ENCODE measurements at regions not wholly inside any gene's neighbourhood (a gene's known extent, or its start where the extent isn't known, plus 50 kb on each side); places are given as distances from the start of the nearest gene placed in this dataset.

DNA sequence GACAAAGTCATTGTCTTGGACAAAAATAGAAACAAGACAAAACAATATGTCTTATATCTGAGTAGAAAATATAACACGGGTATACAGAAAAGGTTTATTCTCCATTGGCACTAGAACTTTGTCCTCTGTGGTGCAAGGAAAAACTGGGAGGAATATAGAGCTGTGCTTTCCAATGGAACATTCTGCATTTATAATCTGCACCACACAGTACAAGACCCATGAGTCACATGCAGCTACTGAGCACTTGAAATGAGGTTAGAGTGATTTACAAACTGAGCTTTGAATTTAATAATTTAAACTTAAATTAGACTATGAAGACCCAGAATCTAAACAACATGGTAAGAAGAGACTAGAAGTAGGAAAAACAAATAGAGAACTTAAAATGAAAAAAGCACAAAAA lies 86.1 kb downstream of the RAP2A start:
- Histone ChIP-seq H3K4me3 (no peak overlapping the region), H3K27ac (no peak overlapping the region)
- no peak for TF ChIP-seq CTCF (IDR thresholded peaks at IDR 0.05)
- DNase-seq (ENCODE audit: low spot score) = no peak

GRCh38 chr13:97520866-97521265 lies 86.9 kb downstream of the RAP2A start:
- Histone ChIP-seq H3K27ac (no peak overlapping the region), H3K4me3 (no peak overlapping the region)
- TF ChIP-seq CTCF (IDR thresholded peaks at IDR 0.05) = no peak
- DNase-seq (ENCODE audit: low spot score) = no peak

GRCh38 chr13:97521726-97522125 lies 87.8 kb downstream of the RAP2A start:
- no peak for TF ChIP-seq CTCF (IDR thresholded peaks at IDR 0.05)
- DNase-seq (ENCODE audit: low spot score) = no peak
- H3K4me3 ChIP-seq = no peak overlapping the region
- H3K27ac ChIP-seq = no peak overlapping the region

- no peak for DNase-seq (ENCODE audit: low spot score)
- no peak for TF ChIP-seq CTCF (IDR thresholded peaks at IDR 0.05)
- no peak overlapping the region for H3K4me3 ChIP-seq
- no peak overlapping the region for H3K27ac ChIP-seq
These were observed 88.3 kb downstream of the RAP2A start for GRCh38 chr13:97522243-97522642.

DNA sequence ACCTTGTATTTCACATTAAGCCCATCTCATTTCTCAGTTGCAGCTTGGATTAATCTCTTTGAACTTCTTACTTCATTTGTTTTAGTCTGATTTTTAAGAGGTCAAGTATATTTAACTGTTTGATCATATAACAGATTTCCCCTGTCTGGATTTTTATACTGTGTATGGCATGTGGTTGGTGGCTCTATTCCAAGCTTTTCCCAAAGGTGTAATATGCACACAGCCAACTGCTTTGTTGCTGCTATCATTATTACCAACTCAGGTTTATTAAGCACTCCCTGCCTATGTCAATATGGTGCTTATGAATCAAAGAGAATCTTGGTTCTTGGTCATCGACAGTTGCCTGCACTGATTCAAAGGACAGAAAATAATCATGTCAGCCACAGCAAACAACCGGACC lies 92.6 kb downstream of the RAP2A start:
- Histone ChIP-seq H3K27ac (no peak overlapping the region), H3K4me3 (no peak overlapping the region)
- DNase-seq (ENCODE audit: low spot score) = no peak
- no peak for TF ChIP-seq CTCF (IDR thresholded peaks at IDR 0.05)

- no peak for DNase-seq (ENCODE audit: low spot score)
- Histone ChIP-seq H3K4me3 (no peak overlapping the region), H3K27ac (no peak overlapping the region)
- TF ChIP-seq CTCF (IDR thresholded peaks at IDR 0.05) = no peak
These were observed 94.5 kb downstream of the RAP2A start for GRCh38 chr13:97528518-97528917.

DNA sequence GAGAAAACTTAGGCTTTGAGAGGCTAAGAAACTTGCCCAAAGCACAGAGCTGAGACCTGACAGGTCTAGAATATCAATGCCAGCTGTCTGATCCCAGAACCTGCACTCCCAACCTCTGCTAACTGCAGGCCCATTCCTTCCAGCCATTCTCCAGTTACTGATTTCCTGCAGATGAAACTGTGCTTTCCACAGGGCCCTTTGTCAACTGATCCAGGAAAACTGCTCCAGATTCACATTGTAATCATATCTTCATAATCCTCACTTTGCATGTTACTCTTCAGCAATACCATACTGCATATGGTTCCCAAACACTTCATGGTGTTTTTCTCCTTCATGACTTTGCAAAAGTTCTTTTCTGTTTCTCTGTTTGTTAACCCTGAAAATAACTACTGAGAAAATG lies 100.6 kb downstream of the RAP2A start:
- no peak overlapping the region for H3K4me3 ChIP-seq
- no peak overlapping the region for H3K27ac ChIP-seq
- TF ChIP-seq CTCF (IDR thresholded peaks at IDR 0.05) = no peak
- no peak for DNase-seq (ENCODE audit: low spot score)
